K562 (cell line): ENCODE measurements at regions not wholly inside any gene's neighbourhood (a gene's known extent, or its start where the extent isn't known, plus 50 kb on each side); places are given as distances from the start of the nearest gene placed in this dataset.

Source experiments
- ATAC-seq: fragments of 200-7000 bp; cut with Tn5 transposase; 3 replicates; pipeline ENCODE4 v1.9.1; 2020; ENCODE audit warnings: moderate library complexity
- BruUV-seq: library from RNA; stranded (reverse); fragments of 400-500 nt; replicated peaks from 2 replicates; lab custom pipeline; 2021; lab: Mats Ljungman, UMichigan
- CTCF ChIA-PET: fragments of 300-600 bp; formaldehyde crosslinking; extraction: SDS; loops from one replicate; lab custom pipeline; 2021; ENCODE audit warnings: low intra/inter-chr PET ratio; lab: Yijun Ruan, JAX
- POLR2A ChIA-PET: fragments of 300-600, 350-650 bp; sonication (Branson Sonifier 250); formaldehyde crosslinking; extraction: SDS; loops from one replicate; lab custom pipeline; 2021; ENCODE audit warnings: antibody characterized with exemption, inconsistent platforms; lab: Yijun Ruan, JAX
- DNase-seq, 4 experiments: peaks; one replicate each; pipeline versions ENCODE4 v3.0.0 to v3.0.0-alpha.2; 2011 to 2018; ENCODE audit warnings: low spot score in 3 of 4, mixed read lengths in 3 of 4; ENCODE audit errors: extremely low read depth in 1 of 4
- FAIRE-seq: peaks from 2 replicates; lab custom pipeline; 2011; peaks lifted over from hg19 to GRCh38; lab: Jason Lieb, UNC
- H2AFZ ChIP-seq: 2 replicates; pipeline ENCODE4 v1.6.0; 2011; ENCODE audit warnings: low read depth, low read length, control low read depth, inconsistent platforms
- H3K27ac ChIP-seq: fragments of 200-600 bp; 3 replicates; pipeline ENCODE4 v1.8.0; 2011; ENCODE audit warnings: low read depth, mild to moderate bottlenecking, control low read depth, inconsistent platforms, low read length, moderate library complexity, mixed read lengths; ENCODE audit errors: extremely low read depth
- H3K27me3 ChIP-seq, 2 experiments: fragments of 300-600 bp in 1 of 2; 2 replicates in 1 of 2; 3 replicates in 1 of 2; pipeline versions ENCODE4 v1.6.0 to v1.8.0; 2011; ENCODE audit warnings: inconsistent platforms in 2 of 2, low read length in 2 of 2, mild to moderate bottlenecking in 1 of 2, mixed read lengths in 1 of 2, moderate library complexity in 1 of 2; ENCODE audit not compliant: control insufficient read depth in 2 of 2, insufficient read depth in 2 of 2
- H3K36me3 ChIP-seq: fragments of 300-600 bp; 3 replicates; pipeline ENCODE4 v1.8.0; 2011; ENCODE audit warnings: mild to moderate bottlenecking, low read length, inconsistent platforms; ENCODE audit not compliant: control insufficient read depth, insufficient read depth
- H3K4me1 ChIP-seq, 2 experiments: fragments of 200-600 bp in 1 of 2; replicated peaks in 1 of 2; 2 replicates in 1 of 2; 3 replicates in 1 of 2; pipeline versions ENCODE4 v1.5.1 to v1.8.0; 2011; ENCODE audit warnings: inconsistent platforms in 2 of 2, low read length in 2 of 2, mild to moderate bottlenecking in 1 of 2, mixed read lengths in 1 of 2, moderate library complexity in 1 of 2; ENCODE audit not compliant: control insufficient read depth in 2 of 2, insufficient read depth in 2 of 2
- H3K4me2 ChIP-seq: 2 replicates; pipeline ENCODE4 v1.6.1; 2011; ENCODE audit warnings: low read length, control low read depth, inconsistent platforms, mixed read lengths; ENCODE audit not compliant: insufficient read depth
- H3K4me3 ChIP-seq: fragments of 200-600 bp; sonication (generic), shearing (Covaris generic); 2 replicates; pipeline ENCODE4 v1.5.1; 2016; ENCODE audit warnings: control low read depth, inconsistent platforms
- H3K79me2 ChIP-seq: fragments of 200-600 bp; 3 replicates; pipeline ENCODE4 v1.8.0; 2011; ENCODE audit warnings: low read length, inconsistent platforms; ENCODE audit not compliant: control insufficient read depth, insufficient read depth
- H3K9ac ChIP-seq, 2 experiments: 2 replicates each; pipeline versions ENCODE4 v1.6.0 to v1.6.1; 2011; ENCODE audit warnings: low read depth in 2 of 2, low read length in 2 of 2, control low read depth in 1 of 2, inconsistent platforms in 1 of 2, mild to moderate bottlenecking in 1 of 2, mixed read lengths in 1 of 2; ENCODE audit not compliant: insufficient read depth in 1 of 2
- H3K9me1 ChIP-seq: one replicate; pipeline ENCODE4 v1.6.0; 2011; ENCODE audit warnings: inconsistent platforms, mild to moderate bottlenecking, low read length, moderate library complexity; ENCODE audit not compliant: control insufficient read depth, insufficient read depth
- H3K9me3 ChIP-seq: replicated peaks from 2 replicates; pipeline ENCODE4 v1.5.1; 2011; ENCODE audit warnings: low read depth, low read length, inconsistent platforms; ENCODE audit not compliant: control insufficient read depth, insufficient read depth
- H4K20me1 ChIP-seq: replicated peaks from 2 replicates; pipeline ENCODE4 v1.6.1; 2011; ENCODE audit warnings: low read length, inconsistent platforms, mixed read lengths; ENCODE audit not compliant: control insufficient read depth, insufficient read depth
- ATF4 ChIP-seq: fragments of 450-650 bp; formaldehyde crosslinking; IDR thresholded peaks from 2 replicates; pipeline ENCODE4 v1.4.0; 2022; ENCODE audit warnings: mild to moderate bottlenecking, moderate library complexity
- BRD9 ChIP-seq: fragments of 450-650 bp; IDR thresholded peaks from 2 replicates; pipeline ENCODE4 v1.6.1; 2018; ENCODE audit warnings: low read depth; ENCODE audit not compliant: partially characterized antibody
- MLX ChIP-seq, 2 experiments: fragments of 450-650 bp in 1 of 2; sonication (generic) in 1 of 2; formaldehyde crosslinking; conservative IDR thresholded peaks; 2 replicates each; pipeline versions ENCODE4 v1.4.0 to v1.8.1; 2020 to 2022; ENCODE audit warnings: mild to moderate bottlenecking in 1 of 2, missing genetic modification reagents in 1 of 2
- NCOA2 ChIP-seq, 2 experiments: fragments of 450-650 bp; IDR thresholded peaks; 2 replicates each; pipeline ENCODE4 v1.6.1; 2018; ENCODE audit warnings: mild to moderate bottlenecking in 2 of 2, moderate library complexity in 1 of 2; ENCODE audit not compliant: partially characterized antibody in 2 of 2
- PBX2 ChIP-seq, 2 experiments: IDR thresholded peaks in 1 of 2; conservative IDR thresholded peaks in 1 of 2; 2 replicates each; pipeline ENCODE4 v1.6.1; 2016; ENCODE audit warnings: low read depth in 2 of 2, mild to moderate bottlenecking in 1 of 2, missing compliant biosample characterization in 1 of 2, missing genetic modification characterization in 1 of 2, moderate library complexity in 1 of 2
- RCOR1 ChIP-seq, 2 experiments: IDR thresholded peaks; 2 replicates each; pipeline ENCODE4 v1.6.1; 2012; ENCODE audit warnings: low read depth in 2 of 2, low read length in 2 of 2, borderline replicate concordance in 1 of 2, improper control_type of control experiment in 1 of 2
- SAFB ChIP-seq: fragments of 200-400 bp; formaldehyde crosslinking; IDR thresholded peaks from 2 replicates; pipeline ENCODE4 v1.6.1; 2017; ENCODE audit warnings: low read depth, low read length, borderline replicate concordance
- SMARCE1 ChIP-seq: fragments of 450-650 bp; IDR thresholded peaks from 2 replicates; pipeline ENCODE4 v1.7.1; 2016; ENCODE audit warnings: mild to moderate bottlenecking
- TCF7L2 ChIP-seq: fragments of 150-350 bp; IDR thresholded peaks from 2 replicates; pipeline ENCODE4 v1.6.1; 2016; ENCODE audit warnings: low read depth, mild to moderate bottlenecking, low read length, moderate library complexity
- TFE3 ChIP-seq: fragments of 450-650 bp; formaldehyde crosslinking; IDR thresholded peaks from 2 replicates; pipeline ENCODE4 v1.4.0; 2020; ENCODE audit warnings: mild to moderate bottlenecking, mixed read lengths
- ZNF232 ChIP-seq: sonication (generic); formaldehyde crosslinking; IDR thresholded peaks from 2 replicates; pipeline ENCODE4 v1.8.0; 2022; ENCODE audit warnings: mild to moderate bottlenecking, missing genetic modification reagents
- ZNF282 ChIP-seq: sonication (generic); formaldehyde crosslinking; IDR thresholded peaks from 2 replicates; pipeline ENCODE4 v1.8.1; 2023; ENCODE audit warnings: missing genetic modification reagents
- WGBS: fragments of 100-300 bp; shearing (Covaris generic); methylation state at CpG from one replicate; pipeline ENCODE4 v1.1.6; 2016; ENCODE audit warnings: low coverage, mixed read lengths; ENCODE audit not compliant: insufficient coverage; ENCODE audit errors: missing lambda C conversion rate; 5-methylcytosine and 5-hydroxymethylcytosine counted together
- in situ Hi-C: fragments of 300-500 bp; cut with MboI; formaldehyde crosslinking; loops from 4 replicates; pipeline ENCODE4 v1.15.0; 2018; ENCODE audit warnings: inconsistent platforms, mixed read lengths
- intact Hi-C: fragments of 100-400 bp; cut with micrococcal nuclease; formaldehyde crosslinking; loops from 2 replicates; pipeline ENCODE4 v1.14.2; 2022

GRCh38 chr6:22008248-22008836, 288.5 kb downstream of the PRL start (continued):
- TF ChIP-seq PBX2 (CRISPR knock-in tag; IDR thresholded peaks at IDR 0.05; ENCODE audit: low read depth), result no peak
- TF ChIP-seq PBX2 (tag; conservative IDR thresholded peaks at IDR 0.05; ENCODE audit: low read depth), result peak; percentile 29; the same call in 1 of the 2 replicates
- TF ChIP-seq ATF4 (CRISPR knock-in tag), result no peak
- TF ChIP-seq, all 486 proteins: peak for 5

- 11% methylated on average over 3 of the region's 3 CpGs for WGBS
- ChIA-PET CTCF (no interaction called here), POLR2A (interaction anchor here (1.2 to 1.7 kb wide), 2 partner anchors 10 to 11 kb away, joined by 3 to 5 read pairs; no protein-coding TSS in a partner anchor)
- H3K4me2 ChIP-seq, result no peak overlapping the region
- no peaks in the 10 kb centered on the region for H3K9me3 ChIP-seq
- H3K27ac ChIP-seq, result no peak overlapping the region
- H3K4me1 ChIP-seq, result no peaks in the 10 kb centered on the region
- ATAC-seq (no peak; the same call in 2 of the 3 replicates), FAIRE-seq (no peak), DNase-seq (no peak)
- H3K9ac ChIP-seq, result no peak overlapping the region
- intact Hi-C loops (no loop called here), in situ Hi-C loops (no loop called here)
- H3K36me3 ChIP-seq, result no peaks in the 10 kb centered on the region
- H3K4me3 ChIP-seq, result no peak overlapping the region
- no peaks in the 10 kb centered on the region for H4K20me1 ChIP-seq
- no peaks in the 10 kb centered on the region for H3K9me1 ChIP-seq
- no peak overlapping the region for H2AFZ ChIP-seq
- H3K27me3 ChIP-seq, result no peaks in the 10 kb centered on the region
- BruUV-seq, result no TSS peak
- H3K79me2 ChIP-seq, result no peaks in the 10 kb centered on the region
- no peak for TF ChIP-seq ZNF232
- no peak for TF ChIP-seq NCOA2 (IDR thresholded peaks at IDR 0.05; ENCODE audit: partially characterized antibody in 2 of 2)
- TF ChIP-seq MLX (CRISPR knock-in tag; conservative IDR thresholded peaks at IDR 0.05), result no peak
- TF ChIP-seq SAFB, result no peak
- TF ChIP-seq SMARCE1, result no peak
- TF ChIP-seq TFE3 (CRISPR knock-in tag), result no peak
- TF ChIP-seq BRD9, result no peak
- TF ChIP-seq ZNF282, result no peak
- TF ChIP-seq RCOR1 (IDR thresholded peaks at IDR 0.05; ENCODE audit: borderline replicate concordance in 1 of 2, low read depth in 2 of 2, low read length in 2 of 2), result no peak
- no peak for TF ChIP-seq TCF7L2
These were observed 286.7 kb downstream of the PRL start for GRCh38 chr6:22010102-22010501.
